GM21576 (cell line): ENCODE measurements at regions not wholly inside any gene's neighbourhood (a gene's known extent, or its start where the extent isn't known, plus 50 kb on each side); places are given as distances from the start of the nearest gene placed in this dataset.
"Not testable (repeated sequence)": the region's sequence is repeated elsewhere in the genome, so short reads cannot be mapped to it uniquely, and the experiment has no call there.

Experiments
- ATAC-seq: cut with Tn5 transposase; IDR thresholded peaks from one replicate; pipeline ENCODE4 v1.9.1; 2021; ENCODE audit warnings: mild to moderate bottlenecking, moderate library complexity; ENCODE audit not compliant: unreplicated experiment

GRCh38 chr6:11411593-11411992 is 126.0 kb upstream of the TMEM170B start:
- no peak for ATAC-seq

GRCh38 chr6:11410539-11411307 is 126.8 kb upstream of the TMEM170B start:
- ATAC-seq, result no peak

- ATAC-seq, result no peak
Measured at GRCh38 chr6:11409371-11409770, 128.2 kb upstream of the TMEM170B start.

GRCh38 chr6:11407414-11407813 is 130.1 kb upstream of the TMEM170B start:
- no peak for ATAC-seq

GRCh38 chr6:11404838-11405237 is 132.7 kb upstream of the TMEM170B start:
- ATAC-seq, result no peak

GRCh38 chr6:11404081-11404480 is 133.5 kb upstream of the TMEM170B start:
- ATAC-seq, result peak; percentile 60

- no peak for ATAC-seq
Measured at GRCh38 chr6:11403035-11403601, 134.4 kb upstream of the TMEM170B start.

GRCh38 chr6:11402581-11402980 is 135.0 kb upstream of the TMEM170B start:
- ATAC-seq, result not testable (repeated sequence)

- ATAC-seq, result not testable (repeated sequence)
Measured at GRCh38 chr6:11401954-11402353, 135.6 kb upstream of the TMEM170B start.

- no peak for ATAC-seq
Measured at GRCh38 chr6:11398451-11399326, 138.9 kb upstream of the TMEM170B start.

- ATAC-seq, result no peak
Measured at GRCh38 chr6:11397622-11398450, 139.7 kb upstream of the TMEM170B start.

GRCh38 chr6:11396860-11397259 is 140.7 kb upstream of the TMEM170B start:
- no peak for ATAC-seq

- no peak for ATAC-seq
Measured at GRCh38 chr6:11393713-11394627, 143.6 kb upstream of the TMEM170B start.

- no peak for ATAC-seq
Measured at GRCh38 chr6:11392778-11393507, 144.6 kb upstream of the TMEM170B start.

GRCh38 chr6:11391934-11392777 is 145.4 kb upstream of the TMEM170B start:
- no peak for ATAC-seq

GRCh38 chr6:11389977-11390376 is 147.6 kb upstream of the TMEM170B start:
- ATAC-seq, result no peak

- ATAC-seq, result no peak
Measured at GRCh38 chr6:11388983-11389944, 148.3 kb upstream of the TMEM170B start.
